H1 (cell line): ENCODE measurements at regions not wholly inside any gene's neighbourhood (a gene's known extent, or its start where the extent isn't known, plus 50 kb on each side); places are given as distances from the start of the nearest gene placed in this dataset.

ENCODE experiments used
- CTCF ChIA-PET: fragments of 300-600 bp; sonication (Branson Sonifier 250); formaldehyde crosslinking; loops from one replicate; lab custom pipeline; 2021; ENCODE audit not compliant: partially characterized antibody; lab: Charles Lee
- POLR2A ChIA-PET: fragments of 300-600 bp; sonication (Branson Sonifier 250); formaldehyde crosslinking; loops from one replicate; lab custom pipeline; 2021; ENCODE audit warnings: inconsistent platforms; ENCODE audit not compliant: partially characterized antibody; lab: Charles Lee
- DNase-seq, 2 experiments: peaks; one replicate each; pipeline versions ENCODE4 v3.0.0 to v3.0.0-alpha.2; 2010 to 2022; ENCODE audit warnings: low spot score in 2 of 2, low read depth in 1 of 2, mixed read lengths in 1 of 2
- FAIRE-seq: peaks from 2 replicates; lab custom pipeline; 2011; peaks lifted over from hg19 to GRCh38; lab: Jason Lieb, UNC
- H2AFZ ChIP-seq: 2 replicates; pipeline ENCODE4 v1.8.1; 2012; ENCODE audit warnings: low read length, inconsistent platforms
- H2AK5ac ChIP-seq: 2 replicates; pipeline ENCODE4 v1.6.1; 2013; ENCODE audit warnings: low read depth, low read length
- H2BK120ac ChIP-seq: replicated peaks from 2 replicates; pipeline ENCODE3; 2013; ENCODE audit warnings: low read depth, low read length, inconsistent platforms
- H2BK12ac ChIP-seq: 2 replicates; pipeline ENCODE4 v1.6.1; 2013; ENCODE audit warnings: low read depth, low read length
- H2BK15ac ChIP-seq: 2 replicates; pipeline ENCODE4 v1.6.1; 2013; ENCODE audit warnings: low read length
- H2BK20ac ChIP-seq: 2 replicates; pipeline ENCODE4 v1.6.1; 2013; ENCODE audit warnings: low read length
- H2BK5ac ChIP-seq: 2 replicates; pipeline ENCODE4 v1.6.1; 2013; ENCODE audit warnings: low read depth, low read length
- H3K14ac ChIP-seq: 2 replicates; pipeline ENCODE4 v1.6.1; 2013; ENCODE audit warnings: inconsistent platforms; ENCODE audit not compliant: insufficient read length
- H3K18ac ChIP-seq: 2 replicates; pipeline ENCODE4 v1.6.1; 2013; ENCODE audit warnings: low read length; ENCODE audit errors: extremely low read depth
- H3K23ac ChIP-seq: 2 replicates; pipeline ENCODE4 v1.6.1; 2013; ENCODE audit warnings: inconsistent platforms; ENCODE audit not compliant: insufficient read length
- H3K23me2 ChIP-seq: 2 replicates; pipeline ENCODE4 v1.6.1; 2013; ENCODE audit warnings: low read depth, low read length
- H3K27ac ChIP-seq: 2 replicates; pipeline ENCODE4 v1.6.1; 2011; ENCODE audit warnings: low read depth, low read length, inconsistent platforms
- H3K27me3 ChIP-seq, 4 experiments: replicated peaks in 1 of 4; 1 replicate in 1 of 4; 2 replicates in 3 of 4; pipeline versions ENCODE4 v1.6.1 to v1.8.1; 2011 to 2013; ENCODE audit warnings: low read length in 3 of 4, mild to moderate bottlenecking in 3 of 4, inconsistent platforms in 2 of 4, mixed read lengths in 2 of 4, moderate library complexity in 1 of 4; ENCODE audit not compliant: control insufficient read depth in 3 of 4, insufficient read depth in 3 of 4; ENCODE audit errors: extremely low read depth in 1 of 4
- H3K36me3 ChIP-seq, 4 experiments: 2 replicates each; pipeline versions ENCODE4 v1.6.1 to v1.8.1; 2011 to 2013; ENCODE audit warnings: mild to moderate bottlenecking in 4 of 4, low read length in 3 of 4, moderate library complexity in 2 of 4, control low read depth in 1 of 4, inconsistent platforms in 1 of 4; ENCODE audit not compliant: insufficient read depth in 4 of 4, control insufficient read depth in 2 of 4
- H3K4ac ChIP-seq: replicated peaks from 2 replicates; pipeline ENCODE3; 2013; ENCODE audit warnings: low read length, low read depth, mixed read lengths, inconsistent platforms; ENCODE audit not compliant: insufficient read length
- H3K4me1 ChIP-seq, 4 experiments: replicated peaks in 1 of 4; 1 replicate in 1 of 4; 2 replicates in 3 of 4; pipeline versions ENCODE4 v1.6.1 to v1.8.1; 2011 to 2013; ENCODE audit warnings: low read length in 3 of 4, inconsistent platforms in 2 of 4, mixed read lengths in 1 of 4; ENCODE audit not compliant: insufficient read depth in 4 of 4, control insufficient read depth in 3 of 4
- H3K4me2 ChIP-seq, 2 experiments: 2 replicates each; pipeline versions ENCODE4 v1.6.1 to v1.8.1; 2011 to 2013; ENCODE audit warnings: low read depth in 2 of 2, low read length in 2 of 2, control low read depth in 1 of 2, inconsistent platforms in 1 of 2, mild to moderate bottlenecking in 1 of 2; ENCODE audit not compliant: insufficient read depth in 1 of 2
- H3K4me3 ChIP-seq, 4 experiments: fragments of 200-600, 300-600 bp in 1 of 4; sonication (generic), shearing (Covaris generic), sonication (Bioruptor Twin) in 1 of 4; 2 replicates each; pipeline versions ENCODE4 v1.5.1 to v1.8.1; 2011 to 2016; ENCODE audit warnings: low read length in 4 of 4, low read depth in 3 of 4, control low read depth in 2 of 4, inconsistent platforms in 2 of 4, mild to moderate bottlenecking in 2 of 4, mixed read lengths in 1 of 4, moderate library complexity in 1 of 4; ENCODE audit not compliant: insufficient read depth in 2 of 4; ENCODE audit errors: extremely low read depth in 1 of 4
- H3K56ac ChIP-seq: replicated peaks from 2 replicates; pipeline ENCODE3; 2013; ENCODE audit warnings: low read depth, mild to moderate bottlenecking, mixed read lengths, low read length, inconsistent platforms; ENCODE audit not compliant: insufficient read length
- H3K79me1 ChIP-seq: 2 replicates; pipeline ENCODE4 v1.6.1; 2013; ENCODE audit warnings: low read depth, low read length, control low read depth
- H3K79me2 ChIP-seq, 2 experiments: 2 replicates each; pipeline versions ENCODE4 v1.6.1 to v1.8.1; 2012 to 2013; ENCODE audit warnings: low read length in 2 of 2, mild to moderate bottlenecking in 2 of 2, inconsistent platforms in 1 of 2; ENCODE audit not compliant: insufficient read depth in 2 of 2, control insufficient read depth in 1 of 2
- H3K9ac ChIP-seq, 4 experiments: replicated peaks in 1 of 4; 1 replicate in 1 of 4; 2 replicates in 3 of 4; pipeline versions ENCODE4 v1.6.1 to v1.8.1; 2011 to 2013; ENCODE audit warnings: low read depth in 3 of 4, low read length in 3 of 4, control low read depth in 2 of 4, mild to moderate bottlenecking in 2 of 4, moderate library complexity in 2 of 4, inconsistent platforms in 1 of 4; ENCODE audit errors: extremely low read depth in 1 of 4
- H3K9me3 ChIP-seq, 2 experiments: 2 replicates each; pipeline versions ENCODE4 v1.6.1 to v1.8.1; 2012 to 2013; ENCODE audit warnings: mild to moderate bottlenecking in 2 of 2, moderate library complexity in 2 of 2, control low read depth in 1 of 2, inconsistent platforms in 1 of 2, low read depth in 1 of 2, low read length in 1 of 2, mixed read lengths in 1 of 2; ENCODE audit not compliant: insufficient read depth in 2 of 2
- H4K20me1 ChIP-seq, 2 experiments: replicated peaks in 1 of 2; 2 replicates each; pipeline versions ENCODE3 to v1.8.1; 2011 to 2013; ENCODE audit warnings: inconsistent platforms in 2 of 2, low read length in 2 of 2, mild to moderate bottlenecking in 1 of 2; ENCODE audit not compliant: insufficient read depth in 2 of 2, control insufficient read depth in 1 of 2
- H4K5ac ChIP-seq: 2 replicates; pipeline ENCODE4 v1.6.1; 2013; ENCODE audit warnings: low read length, low read depth, mixed read lengths, inconsistent platforms; ENCODE audit not compliant: insufficient read length
- H4K8ac ChIP-seq: 2 replicates; pipeline ENCODE4 v1.8.0; 2013; ENCODE audit warnings: mild to moderate bottlenecking, moderate library complexity, low read length, inconsistent platforms; ENCODE audit not compliant: insufficient read depth; ENCODE audit errors: extremely low read depth
- H4K91ac ChIP-seq: replicated peaks from 2 replicates; pipeline ENCODE3; 2013; ENCODE audit warnings: low read length, mixed read lengths, inconsistent platforms; ENCODE audit not compliant: insufficient read length
- GABPA ChIP-seq: IDR thresholded peaks from 2 replicates; pipeline ENCODE4 v1.6.1; 2011; ENCODE audit warnings: mild to moderate bottlenecking, low read length, moderate library complexity, borderline replicate concordance; ENCODE audit not compliant: insufficient read depth
- JUN ChIP-seq: IDR thresholded peaks from 2 replicates; pipeline ENCODE4 v1.6.1; 2011; ENCODE audit warnings: low read depth, mild to moderate bottlenecking, improper control_type of control experiment, low read length
- MAX ChIP-seq: IDR thresholded peaks from 2 replicates; pipeline ENCODE4 v1.6.1; 2012; ENCODE audit warnings: inconsistent platforms
- POLR2AphosphoS5 ChIP-seq: IDR thresholded peaks from 2 replicates; pipeline ENCODE4 v1.6.1; 2011; ENCODE audit warnings: low read depth, low read length
- SIX5 ChIP-seq: IDR thresholded peaks from 2 replicates; pipeline ENCODE4 v1.6.1; 2011; ENCODE audit warnings: mild to moderate bottlenecking, low read depth, low read length
- TBP ChIP-seq: IDR thresholded peaks from 2 replicates; pipeline ENCODE4 v1.6.1; 2011; ENCODE audit warnings: low read depth, low read length, improper control_type of control experiment
- YY1 ChIP-seq: IDR thresholded peaks from 2 replicates; pipeline ENCODE4 v1.6.1; 2011; ENCODE audit warnings: low read depth, mild to moderate bottlenecking, low read length
- WGBS, 2 experiments: shearing (Covaris generic) in 1 of 2; methylation state at CpG; one replicate each; pipeline versions ENCODE4 v1.1.6 to v1.1.7; 2013 to 2015; ENCODE audit warnings: low lambda C conversion rate in 2 of 2, mixed read lengths in 2 of 2, inconsistent platforms in 1 of 2, low coverage in 1 of 2, missing lambda C conversion rate in 1 of 2; ENCODE audit not compliant: insufficient replicate concordance in 2 of 2, insufficient coverage in 1 of 2, insufficient read length in 1 of 2; ENCODE audit errors: extremely low coverage in 1 of 2, missing lambda C conversion rate in 1 of 2; 5-methylcytosine and 5-hydroxymethylcytosine counted together

GRCh38 chr5:34507933-34508332 is 148.2 kb upstream of the RAI14 start:
- FAIRE-seq (no peak), DNase-seq (no peak)
- Histone ChIP-seq H3K9ac (no peak overlapping the region), H2BK15ac (no peak overlapping the region), H2AK5ac (no peak overlapping the region), H3K56ac (no peak overlapping the region), H3K4me1 (peaks cover 0 to 2% (median 0%) of the 10 kb centered on the region in 4 experiments; a peak in 2 of 7 replicates), H3K79me2 (no peaks in the 10 kb centered on the region), H3K23ac (no peak overlapping the region), H2BK120ac (no peak overlapping the region), H2AFZ (no peak overlapping the region), H3K18ac (no peak overlapping the region), H3K4me3 (no peak overlapping the region), H3K79me1 (no peaks in the 10 kb centered on the region), H3K27me3 (no peaks in the 10 kb centered on the region), H2BK12ac (no peak overlapping the region), H2BK20ac (no peak overlapping the region), H3K4ac (no peak overlapping the region), H2BK5ac (no peak overlapping the region), H4K5ac (no peak overlapping the region), H3K14ac (no peak overlapping the region), H3K36me3 (no peaks in the 10 kb centered on the region), H3K23me2 (no peaks in the 10 kb centered on the region), H4K20me1 (no peaks in the 10 kb centered on the region), H3K4me2 (no peak overlapping the region), H3K9me3 (no peaks in the 10 kb centered on the region), H4K91ac (no peak overlapping the region), H3K27ac (no peak overlapping the region), H4K8ac (no peak overlapping the region)
- no peak for TF ChIP-seq GABPA
- TF ChIP-seq TBP = no peak
- TF ChIP-seq YY1 = no peak
- TF ChIP-seq JUN = no peak
- TF ChIP-seq MAX = no peak
- no peak for TF ChIP-seq SIX5
- TF ChIP-seq POLR2AphosphoS5 = no peak
- POLR2A ChIA-PET = no interaction called here
- CTCF ChIA-PET = interaction anchor here (1.3 to 1.6 kb wide), 2 partner anchors 30 to 390 kb away, joined by 3 to 4 read pairs; no protein-coding TSS in a partner anchor
- 92% methylated on average over 2 of the region's 2 CpGs; no CpG with 5 or more reads in 1 of the 2 experiments for WGBS, 2 experiments
